Stomach smooth muscle (tissue), 2 donors: ENCODE measurements at regions not wholly inside any gene's neighbourhood (a gene's known extent, or its start where the extent isn't known, plus 50 kb on each side); places are given as distances from the start of the nearest gene placed in this dataset.

Experiments used
- H3K27ac ChIP-seq: one replicate; pipeline ENCODE4 v1.7.0; 2013; ENCODE audit warnings: mild to moderate bottlenecking, low read length, inconsistent platforms
- H3K27me3 ChIP-seq, 2 donors: one replicate each; pipeline ENCODE4 v1.7.0; 2013; ENCODE audit warnings: low read length in 2 of 2; ENCODE audit not compliant: insufficient read depth in 2 of 2, control insufficient read depth in 1 of 2
- H3K36me3 ChIP-seq, 2 donors: one replicate each; pipeline ENCODE4 v1.7.0; 2013; ENCODE audit warnings: low read length in 2 of 2; ENCODE audit not compliant: control insufficient read depth in 2 of 2, insufficient read depth in 2 of 2
- H3K4me1 ChIP-seq: one replicate; pipeline ENCODE4 v1.7.0; 2013; ENCODE audit warnings: low read length; ENCODE audit not compliant: control insufficient read depth, insufficient read depth
- H3K4me3 ChIP-seq, 2 donors: one replicate each; pipeline ENCODE4 v1.7.0; 2013; ENCODE audit warnings: low read length in 2 of 2
- H3K9ac ChIP-seq, 2 donors: one replicate each; pipeline ENCODE4 v1.7.0; 2013; ENCODE audit warnings: low read length in 2 of 2, mild to moderate bottlenecking in 1 of 2
- H3K9me3 ChIP-seq, 2 donors: one replicate each; pipeline ENCODE4 v1.7.0; 2013; ENCODE audit warnings: low read length in 2 of 2; ENCODE audit not compliant: control insufficient read depth in 2 of 2
- donor health status: healthy.
- donor health status: Pancreatic carcinoma.

- no peaks in the 10 kb centered on the region for H3K36me3 ChIP-seq
- no peak overlapping the region for H3K27ac ChIP-seq
- no peak overlapping the region for H3K4me3 ChIP-seq
- H3K27me3 ChIP-seq = no peaks in the 10 kb centered on the region
- no peak overlapping the region for H3K9ac ChIP-seq
- no peaks in the 10 kb centered on the region for H3K9me3 ChIP-seq
- H3K4me1 ChIP-seq = no peaks in the 10 kb centered on the region
Measured at GRCh38 chr1:87840767-87841166, 512.1 kb downstream of the LMO4 start.

- Histone ChIP-seq H3K9ac (no peak overlapping the region), H3K27ac (no peak overlapping the region), H3K4me1 (no peaks in the 10 kb centered on the region), H3K9me3 (no peaks in the 10 kb centered on the region), H3K4me3 (no peak overlapping the region), H3K27me3 (no peaks in the 10 kb centered on the region), H3K36me3 (no peaks in the 10 kb centered on the region)
Measured at GRCh38 chr1:87841332-87841731, 512.7 kb downstream of the LMO4 start.

GRCh38 chr1:87842156-87842555 is 513.5 kb downstream of the LMO4 start:
- H3K9me3 ChIP-seq = no peaks in the 10 kb centered on the region
- no peaks in the 10 kb centered on the region for H3K4me1 ChIP-seq
- no peak overlapping the region for H3K4me3 ChIP-seq
- H3K27me3 ChIP-seq = no peaks in the 10 kb centered on the region
- H3K27ac ChIP-seq = no peak overlapping the region
- no peaks in the 10 kb centered on the region for H3K36me3 ChIP-seq
- no peak overlapping the region for H3K9ac ChIP-seq

GRCh38 chr1:87844251-87844650 is 515.6 kb downstream of the LMO4 start:
- Histone ChIP-seq H3K36me3 (no peaks in the 10 kb centered on the region), H3K9me3 (no peaks in the 10 kb centered on the region)

GRCh38 chr1:87851490-87851889 is 522.8 kb downstream of the LMO4 start:
- no peak overlapping the region for H3K27ac ChIP-seq
- H3K4me1 ChIP-seq = no peaks in the 10 kb centered on the region
- H3K4me3 ChIP-seq = no peak overlapping the region
- no peaks in the 10 kb centered on the region for H3K36me3 ChIP-seq
- no peaks in the 10 kb centered on the region for H3K27me3 ChIP-seq
- H3K9ac ChIP-seq = no peak overlapping the region
- H3K9me3 ChIP-seq = no peaks in the 10 kb centered on the region

More at GRCh38 chr1:87844251-87844650, 515.6 kb downstream of the LMO4 start:
- Histone ChIP-seq H3K27me3 (no peaks in the 10 kb centered on the region), H3K4me1 (no peaks in the 10 kb centered on the region), H3K9ac (no peak overlapping the region), H3K27ac (no peak overlapping the region), H3K4me3 (no peak overlapping the region)

- Histone ChIP-seq H3K4me1 (no peaks in the 10 kb centered on the region), H3K36me3 (no peaks in the 10 kb centered on the region), H3K4me3 (no peak overlapping the region), H3K27me3 (no peaks in the 10 kb centered on the region), H3K27ac (no peak overlapping the region), H3K9me3 (no peaks in the 10 kb centered on the region), H3K9ac (no peak overlapping the region)
Measured at GRCh38 chr1:87852410-87853161, 523.9 kb downstream of the LMO4 start.

GRCh38 chr1:87853576-87854351 is 525.1 kb downstream of the LMO4 start:
- Histone ChIP-seq H3K9ac (no peak overlapping the region), H3K36me3 (no peaks in the 10 kb centered on the region), H3K27me3 (no peaks in the 10 kb centered on the region), H3K27ac (no peak overlapping the region), H3K9me3 (no peaks in the 10 kb centered on the region), H3K4me1 (no peaks in the 10 kb centered on the region), H3K4me3 (no peak overlapping the region)

GRCh38 chr1:87863317-87863716 is 534.6 kb downstream of the LMO4 start:
- no peaks in the 10 kb centered on the region for H3K36me3 ChIP-seq
- no peaks in the 10 kb centered on the region for H3K4me1 ChIP-seq
- H3K27me3 ChIP-seq = no peaks in the 10 kb centered on the region
- no peak overlapping the region for H3K27ac ChIP-seq
- H3K4me3 ChIP-seq = no peak overlapping the region
- H3K9me3 ChIP-seq = peaks cover 0 to 2% of the 10 kb centered on the region in 2 donors
- no peak overlapping the region for H3K9ac ChIP-seq

GRCh38 chr1:87864676-87865075 is 536.0 kb downstream of the LMO4 start:
- Histone ChIP-seq H3K9ac (no peak overlapping the region), H3K27me3 (no peaks in the 10 kb centered on the region), H3K27ac (no peak overlapping the region)

GRCh38 chr1:87866416-87866815 is 537.7 kb downstream of the LMO4 start:
- Histone ChIP-seq H3K4me1 (no peaks in the 10 kb centered on the region), H3K36me3 (no peaks in the 10 kb centered on the region), H3K4me3 (no peak overlapping the region), H3K27me3 (no peaks in the 10 kb centered on the region), H3K9ac (no peak overlapping the region), H3K9me3 (peaks cover 0 to 2% of the 10 kb centered on the region in 2 donors), H3K27ac (no peak overlapping the region)

More at GRCh38 chr1:87864676-87865075, 536.0 kb downstream of the LMO4 start:
- Histone ChIP-seq H3K4me1 (no peaks in the 10 kb centered on the region), H3K36me3 (no peaks in the 10 kb centered on the region), H3K9me3 (peaks cover 0 to 2% of the 10 kb centered on the region in 2 donors), H3K4me3 (no peak overlapping the region)

GRCh38 chr1:87867626-87868025 is 538.9 kb downstream of the LMO4 start:
- Histone ChIP-seq H3K9me3 (peaks cover 0 to 2% of the 10 kb centered on the region in 2 donors), H3K27ac (no peak overlapping the region), H3K36me3 (no peaks in the 10 kb centered on the region), H3K27me3 (no peaks in the 10 kb centered on the region), H3K9ac (no peak overlapping the region), H3K4me3 (no peak overlapping the region), H3K4me1 (no peaks in the 10 kb centered on the region)
